ENCODE measurements at regions not wholly inside any gene's neighbourhood (a gene's known extent, or its start where the extent isn't known, plus 50 kb on each side); places are given as distances from the start of the nearest gene placed in this dataset.

DNA sequence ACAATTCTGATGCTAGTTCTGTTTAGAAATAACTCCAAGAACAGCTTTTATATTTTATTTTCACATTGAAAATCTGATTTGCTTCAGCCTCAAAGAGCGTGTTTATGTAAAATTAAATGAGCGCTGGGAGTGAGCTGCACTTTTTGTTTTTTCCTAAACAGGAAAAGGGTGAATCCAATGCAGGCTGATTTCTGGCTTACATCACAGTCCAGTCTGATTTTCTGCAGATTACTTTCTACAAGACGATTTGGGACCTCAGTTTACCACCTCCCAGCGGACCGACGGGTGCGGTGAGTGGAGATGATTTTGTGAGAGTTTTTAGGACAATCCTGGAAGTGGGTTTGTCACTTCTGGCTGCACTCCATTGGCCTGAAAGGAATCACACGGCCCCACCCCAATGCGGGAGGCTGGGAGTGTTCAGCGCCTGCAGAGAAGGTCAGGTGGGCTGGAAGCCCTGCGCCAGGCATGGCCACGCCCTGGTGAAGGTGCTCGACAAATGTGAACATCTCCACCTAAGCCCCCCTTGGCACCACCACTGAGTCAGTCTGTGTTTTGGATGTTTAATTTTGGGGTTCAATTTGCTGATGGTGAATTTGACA lies 90.1 kb downstream of the ANKRD10 start:
- H3K4me3 Mint-ChIP-seq: no peak overlapping the region
- no peak for DNase-seq (ENCODE audit: low spot score in 2 of 2)
- no peak for ATAC-seq (replicated peaks; ENCODE audit: extremely low read depth, poor library complexity, severe bottlenecking)
- H3K4me1 Mint-ChIP-seq: no peaks in the 10 kb centered on the region
- H3K27me3 Mint-ChIP-seq: no peaks in the 10 kb centered on the region
- no peak overlapping the region for H3K27ac Mint-ChIP-seq (ENCODE audit: low read depth)
- H3K9me3 Mint-ChIP-seq: no peaks in the 10 kb centered on the region
- H3K36me3 Mint-ChIP-seq (ENCODE audit: insufficient read depth): no peaks in the 10 kb centered on the region

DNA sequence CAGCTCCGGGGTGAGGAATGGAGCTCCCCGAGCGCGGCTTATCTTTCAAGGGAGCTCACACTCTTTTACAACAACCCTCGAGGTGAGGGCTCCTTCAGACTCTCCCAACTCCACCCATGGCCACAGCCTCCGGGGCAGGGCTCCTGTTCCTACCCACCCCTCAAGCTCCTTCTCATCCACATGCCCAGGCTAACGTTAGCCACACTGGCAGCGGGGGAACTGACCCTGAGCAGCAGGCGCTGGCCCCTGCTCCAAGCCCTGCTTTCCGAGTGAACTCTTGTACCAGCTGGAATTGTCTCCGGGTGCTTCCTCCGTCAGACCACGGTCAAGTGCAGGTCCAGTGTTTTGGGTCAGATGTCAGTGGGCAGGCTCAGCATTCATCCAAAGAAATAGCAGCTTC lies 89.4 kb downstream of the ANKRD10 start:
- Mint-ChIP-seq H3K4me1 (no peaks in the 10 kb centered on the region), H3K27ac (ENCODE audit: low read depth) (no peak overlapping the region), H3K27me3 (peaks cover 7% of the 10 kb centered on the region), H3K36me3 (ENCODE audit: insufficient read depth) (no peaks in the 10 kb centered on the region), H3K4me3 (no peak overlapping the region), H3K9me3 (no peaks in the 10 kb centered on the region)
- ATAC-seq (replicated peaks; ENCODE audit: extremely low read depth, poor library complexity, severe bottlenecking): no peak
- DNase-seq (ENCODE audit: low spot score in 2 of 2): no peak

DNA sequence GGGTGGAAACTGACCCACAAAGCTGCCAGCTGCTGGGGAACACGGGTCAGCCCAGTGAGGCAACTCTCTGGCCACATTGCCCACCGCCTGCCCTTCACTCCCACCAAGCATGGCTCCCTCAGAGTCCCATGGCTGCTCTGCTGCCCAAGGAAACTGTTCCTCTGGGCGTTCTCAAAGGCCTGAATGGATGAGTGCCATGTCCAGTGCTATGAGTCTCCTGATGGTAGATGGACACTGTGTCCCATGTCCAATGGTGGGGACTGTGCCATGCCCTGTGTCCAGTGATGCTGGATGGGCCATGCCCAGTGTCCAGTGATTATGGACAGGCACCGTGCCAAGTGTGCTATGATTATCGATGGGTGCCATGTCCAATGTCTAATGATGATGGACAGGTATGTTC lies 88.8 kb downstream of the ANKRD10 start:
- no peaks in the 10 kb centered on the region for H3K36me3 Mint-ChIP-seq (ENCODE audit: insufficient read depth)
- H3K4me1 Mint-ChIP-seq: no peaks in the 10 kb centered on the region

DNA sequence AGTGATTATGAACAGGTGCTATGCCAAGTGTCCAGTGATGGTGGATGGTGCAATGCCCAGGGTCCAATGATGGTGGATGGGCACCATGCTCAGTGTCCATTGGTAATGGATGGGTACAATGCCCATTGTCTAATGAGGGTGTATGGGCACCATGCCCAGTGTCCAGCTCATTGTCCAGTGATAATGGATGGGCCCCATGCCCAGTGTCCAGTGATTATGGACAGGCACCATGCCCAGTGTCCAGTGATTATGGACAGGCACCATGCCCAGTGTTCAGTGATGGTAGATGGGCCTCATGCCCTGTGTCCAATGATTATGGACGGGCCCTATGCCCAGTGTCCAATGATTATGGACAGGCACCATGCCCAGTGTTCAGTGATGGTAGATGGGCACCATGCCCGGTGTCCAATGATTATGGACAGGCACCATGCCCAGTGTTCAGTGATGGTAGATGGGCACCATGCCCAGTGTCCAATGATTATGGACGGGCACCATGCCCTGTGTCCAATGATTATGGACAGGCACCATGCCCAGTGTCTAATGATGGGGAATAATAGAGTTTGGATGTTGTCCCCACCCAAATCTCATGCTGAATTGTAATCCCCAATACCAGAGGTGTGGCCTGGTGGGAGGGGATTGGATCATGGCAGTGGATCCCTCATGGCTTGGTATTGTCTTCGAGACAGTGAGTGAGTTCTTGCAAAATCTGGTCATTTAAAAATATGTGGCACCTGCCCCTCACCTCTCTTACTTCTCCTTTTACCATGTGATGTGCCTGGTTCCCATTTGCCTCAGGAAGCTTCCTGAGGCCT lies 87.8 kb downstream of the ANKRD10 start:
- Mint-ChIP-seq H3K9me3 (no peaks in the 10 kb centered on the region), H3K4me3 (no peak overlapping the region), H3K27ac (ENCODE audit: low read depth) (no peak overlapping the region), H3K4me1 (no peaks in the 10 kb centered on the region), H3K27me3 (peaks cover 20% of the 10 kb centered on the region), H3K36me3 (ENCODE audit: insufficient read depth) (no peaks in the 10 kb centered on the region)
- ATAC-seq (replicated peaks; ENCODE audit: extremely low read depth, poor library complexity, severe bottlenecking) (no peak), DNase-seq (ENCODE audit: low spot score in 2 of 2) (no peak)

More for the DNA sequence above, 88.8 kb downstream of the ANKRD10 start:
- Mint-ChIP-seq H3K27me3 (peaks cover 11% of the 10 kb centered on the region), H3K27ac (ENCODE audit: low read depth) (no peak overlapping the region), H3K4me3 (no peak overlapping the region), H3K9me3 (no peaks in the 10 kb centered on the region)
- no peak for ATAC-seq (replicated peaks; ENCODE audit: extremely low read depth, poor library complexity, severe bottlenecking)
- no peak for DNase-seq (ENCODE audit: low spot score in 2 of 2)

Data from central memory CD8-positive, alpha-beta T cell (primary cell).